GM23338 (cell line): ENCODE measurements at regions not wholly inside any gene's neighbourhood (a gene's known extent, or its start where the extent isn't known, plus 50 kb on each side); places are given as distances from the start of the nearest gene placed in this dataset.

Experiments
- ATAC-seq: fragments of 200-7000 bp; cut with Tn5 transposase; 3 replicates; pipeline ENCODE4 v1.9.1; 2020
- DNase-seq: peaks from one replicate; pipeline ENCODE4 v3.0.0-alpha.2; 2015; ENCODE audit warnings: low spot score
- H2AFZ ChIP-seq: fragments of 200-600 bp; sonication (generic); 2 replicates; pipeline ENCODE4 v1.8.0; 2016; ENCODE audit warnings: antibody characterized with exemption, mild to moderate bottlenecking, moderate library complexity
- H3F3A ChIP-seq: fragments of 200-600 bp; sonication (generic); replicated peaks from 2 replicates; pipeline ENCODE4 v1.8.0; 2017; ENCODE audit warnings: antibody characterized with exemption, mixed run types, low read depth
- H3K27ac ChIP-seq: fragments of 200-600 bp; sonication (generic); 2 replicates; pipeline ENCODE4 v1.6.1; 2016; ENCODE audit warnings: low read depth
- H3K27me3 ChIP-seq: fragments of 200-600 bp; sonication (generic); 2 replicates; pipeline ENCODE4 v1.8.0; 2016; ENCODE audit warnings: mild to moderate bottlenecking, mixed run types, moderate library complexity; ENCODE audit not compliant: insufficient read depth
- H3K36me3 ChIP-seq: fragments of 200-600 bp; sonication (generic); 2 replicates; pipeline ENCODE4 v1.8.0; 2016; ENCODE audit warnings: mild to moderate bottlenecking; ENCODE audit not compliant: insufficient read depth
- H3K4me1 ChIP-seq: fragments of 200-600 bp; sonication (generic); 2 replicates; pipeline ENCODE4 v1.8.0; 2016; ENCODE audit warnings: mild to moderate bottlenecking, moderate library complexity; ENCODE audit not compliant: insufficient read depth
- H3K4me2 ChIP-seq: fragments of 200-600 bp; sonication (generic); 2 replicates; pipeline ENCODE4 v1.7.1; 2017; ENCODE audit warnings: mixed run types
- H3K4me3 ChIP-seq: fragments of 200-600 bp; sonication (generic); 2 replicates; pipeline ENCODE4 v1.6.1; 2016; ENCODE audit warnings: mixed run types
- H3K79me2 ChIP-seq: fragments of 200-600 bp; sonication (generic); replicated peaks from 2 replicates; pipeline ENCODE4 v1.8.0; 2017; ENCODE audit warnings: mild to moderate bottlenecking; ENCODE audit not compliant: insufficient read depth
- H3K9me2 ChIP-seq: fragments of 200-600 bp; sonication (generic); 2 replicates; pipeline ENCODE4 v1.8.0; 2017; ENCODE audit not compliant: insufficient read depth
- H4K20me1 ChIP-seq: fragments of 200-600 bp; sonication (generic); replicated peaks from 2 replicates; pipeline ENCODE4 v1.8.0; 2017; ENCODE audit warnings: mild to moderate bottlenecking; ENCODE audit not compliant: insufficient read depth
- H3K27ac Mint-ChIP-seq: 2 replicates; pipeline ENCODE4 v1.8.0; 2020; ENCODE audit warnings: inconsistent platforms, mild to moderate bottlenecking, moderate library complexity, mixed read lengths
- H3K27me3 Mint-ChIP-seq: 3 replicates; pipeline ENCODE4 v1.8.0; 2022; ENCODE audit warnings: low read depth, mild to moderate bottlenecking, moderate library complexity, mixed read lengths, inconsistent platforms; ENCODE audit not compliant: insufficient read depth, poor library complexity
- H3K36me3 Mint-ChIP-seq: 3 replicates; pipeline ENCODE4 v1.8.0; 2021; ENCODE audit warnings: low read depth, mild to moderate bottlenecking, inconsistent platforms, moderate library complexity, mixed read lengths
- H3K4me1 Mint-ChIP-seq: 3 replicates; pipeline ENCODE4 v1.8.0; 2020; ENCODE audit warnings: mild to moderate bottlenecking, inconsistent platforms, mixed read lengths
- H3K4me3 Mint-ChIP-seq: 3 replicates; pipeline ENCODE4 v1.8.0; 2021; ENCODE audit warnings: moderate library complexity, mild to moderate bottlenecking, inconsistent platforms, mixed read lengths
- H3K9me3 Mint-ChIP-seq: 3 replicates; pipeline ENCODE4 v1.8.0; 2020; ENCODE audit warnings: moderate library complexity, mild to moderate bottlenecking, inconsistent platforms, mixed read lengths
- CREB1 ChIP-seq: fragments of 250-450 bp; sonication (Bioruptor Pico); IDR thresholded peaks from 2 replicates; pipeline ENCODE4 v1.5.0; 2020; ENCODE audit warnings: low read depth, mild to moderate bottlenecking, moderate library complexity
- CTCF ChIP-seq, 2 experiments: fragments of 200-600 bp in 1 of 2; sonication (generic) in 1 of 2; conservative IDR thresholded peaks; 2 replicates each; pipeline versions ENCODE4 v1.5.1 to v1.6.1; 2016 to 2017; ENCODE audit warnings: antibody characterized with exemption in 2 of 2, low read depth in 2 of 2, mild to moderate bottlenecking in 2 of 2, moderate library complexity in 1 of 2
- NANOG ChIP-seq: IDR thresholded peaks from 2 replicates; pipeline ENCODE4 v1.6.1; 2016; ENCODE audit warnings: antibody characterized with exemption, borderline replicate concordance
- REST ChIP-seq: IDR thresholded peaks from one replicate; pipeline ENCODE4 v1.6.1; 2018; ENCODE audit warnings: antibody characterized with exemption; ENCODE audit not compliant: unreplicated experiment
- STAT1 ChIP-seq: IDR thresholded peaks from one replicate; pipeline ENCODE4 v1.6.1; 2016; ENCODE audit warnings: antibody characterized with exemption; ENCODE audit not compliant: unreplicated experiment

GRCh38 chr20:12798286-12798685 lies 210.5 kb upstream of the SPTLC3 start:
- Mint-ChIP-seq H3K27me3 (no peaks in the 10 kb centered on the region), H3K27ac (no peak overlapping the region), H3K9me3 (no peaks in the 10 kb centered on the region; the same call in 2 of the 3 replicates), H3K4me3 (no peak overlapping the region), H3K36me3 (peaks cover 7% of the 10 kb centered on the region; the same call in 1 of the 3 replicates), H3K4me1 (peaks cover 10% of the 10 kb centered on the region)
- Histone ChIP-seq H3K27ac (no peak overlapping the region), H3K4me1 (peaks cover 12% of the 10 kb centered on the region), H3F3A (no peaks in the 10 kb centered on the region), H3K4me3 (no peak overlapping the region), H3K36me3 (no peaks in the 10 kb centered on the region), H3K4me2 (0 out of 2 replicates have a peak overlapping the region, but pooled peaks have one; percentile 11), H3K9me2 (peaks cover 14% of the 10 kb centered on the region), H2AFZ (peak overlapping the region; percentile 60), H3K79me2 (no peaks in the 10 kb centered on the region), H4K20me1 (no peaks in the 10 kb centered on the region), H3K27me3 (no peaks in the 10 kb centered on the region)
- ATAC-seq (peak; percentile 100), DNase-seq (peak; percentile 63)
- TF ChIP-seq STAT1 (no peak), NANOG (no peak)

GRCh38 chr20:12808006-12808567 lies 200.7 kb upstream of the SPTLC3 start:
- no peaks in the 10 kb centered on the region for H3F3A ChIP-seq
- ATAC-seq (no peak), DNase-seq (no peak)
- Mint-ChIP-seq H3K9me3 (peaks cover 19% of the 10 kb centered on the region), H3K27ac (no peak overlapping the region), H3K4me3 (no peak overlapping the region), H3K36me3 (peaks cover 25% of the 10 kb centered on the region; the same call in 2 of the 3 replicates), H3K27me3 (no peaks in the 10 kb centered on the region), H3K4me1 (no peaks in the 10 kb centered on the region)
- no peaks in the 10 kb centered on the region for H3K79me2 ChIP-seq
- TF ChIP-seq CREB1 (CRISPR knock-in tag) (no peak), CTCF (conservative IDR thresholded peaks at IDR 0.05; ENCODE audit: low read depth in 2 of 2) (peak; percentile 31 to 54; a peak in 3 of 4 replicates), REST (no peak)
- H3K4me1 ChIP-seq: no peaks in the 10 kb centered on the region
- H4K20me1 ChIP-seq: no peaks in the 10 kb centered on the region
- no peak overlapping the region for H3K4me3 ChIP-seq
- H2AFZ ChIP-seq: 0 out of 2 replicates have a peak overlapping the region, but pooled peaks have one; percentile 28
- H3K9me2 ChIP-seq: no peaks in the 10 kb centered on the region
- H3K27me3 ChIP-seq: no peaks in the 10 kb centered on the region
- peaks cover 4% of the 10 kb centered on the region for H3K36me3 ChIP-seq
- no peak overlapping the region for H3K27ac ChIP-seq
- no peak overlapping the region for H3K4me2 ChIP-seq
